Uterus (tissue), 2 donors: ENCODE measurements at regions not wholly inside any gene's neighbourhood (a gene's known extent, or its start where the extent isn't known, plus 50 kb on each side); places are given as distances from the start of the nearest gene placed in this dataset.

Experiments
- CTCF ChIP-seq, 4 experiments: fragments of 200-600 bp in 2 of 4; fragments of 450-650 bp in 2 of 4; sonication (generic) in 2 of 4; IDR thresholded peaks; one replicate each; pipeline ENCODE4 v1.5.1; 2016 to 2019; ENCODE audit warnings: antibody characterized with exemption in 4 of 4, mild to moderate bottlenecking in 2 of 4, moderate library complexity in 1 of 4
- POLR2A ChIP-seq, 2 donors: fragments of 450-650 bp; IDR thresholded peaks; one replicate each; pipeline ENCODE4 v1.6.1; 2016; ENCODE audit warnings: antibody characterized with exemption in 2 of 2, mild to moderate bottlenecking in 1 of 2, moderate library complexity in 1 of 2

- TF ChIP-seq CTCF (IDR thresholded peaks at IDR 0.05) (no peak), POLR2A (IDR thresholded peaks at IDR 0.05) (no peak)
Observed at GRCh38 chr4:180625653-180626052, 1617.5 kb upstream of the TENM3 start.
